ENCODE measurements at regions not wholly inside any gene's neighbourhood (a gene's known extent, or its start where the extent isn't known, plus 50 kb on each side); places are given as distances from the start of the nearest gene placed in this dataset.

DNA sequence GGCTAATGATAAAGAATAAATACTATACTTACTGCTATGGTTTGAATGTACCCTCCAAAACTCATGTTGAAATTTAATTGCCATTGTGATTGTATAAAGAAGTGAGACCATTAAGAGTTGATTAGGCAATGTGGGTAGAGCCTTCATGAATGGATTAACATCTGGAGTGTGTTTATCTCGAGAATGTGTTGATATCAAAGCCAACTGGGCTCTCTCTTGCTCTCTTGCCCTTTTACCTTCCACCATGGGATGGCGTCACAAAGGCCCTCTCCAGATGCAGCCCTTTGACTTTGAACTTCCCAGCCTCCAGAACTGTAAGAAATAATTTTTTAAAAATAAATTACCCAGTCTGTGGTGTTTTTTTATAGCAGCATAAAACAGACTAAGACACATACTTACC is 50.1 kb upstream of the GHITM start:
- no peak for DNase-seq (ENCODE audit: low spot score)
